Endothelial cell of umbilical vein (primary cell): ENCODE measurements at regions not wholly inside any gene's neighbourhood (a gene's known extent, or its start where the extent isn't known, plus 50 kb on each side); places are given as distances from the start of the nearest gene placed in this dataset.

ENCODE experiments used
- BruUV-seq: library from RNA; stranded (reverse); fragments of 400-500 nt; replicated peaks from 2 replicates; lab custom pipeline; 2021; lab: Mats Ljungman, UMichigan
- CTCF ChIA-PET: fragments of 300-600, 350-600 bp; sonication (Branson Sonifier 250); formaldehyde crosslinking; loops from one replicate; lab custom pipeline; 2021; ENCODE audit warnings: antibody characterized with exemption, inconsistent platforms; lab: Charles Lee
- POLR2A ChIA-PET: fragments of 300-600, 350-600 bp; sonication (Branson Sonifier 250); formaldehyde crosslinking; loops from one replicate; lab custom pipeline; 2021; ENCODE audit warnings: antibody characterized with exemption, inconsistent platforms; lab: Charles Lee
- DNase-seq: peaks from one replicate; pipeline ENCODE4 v3.0.0-alpha.2; 2011; ENCODE audit warnings: low read depth, low spot score
- FAIRE-seq: peaks from 2 replicates; lab custom pipeline; 2011; peaks lifted over from hg19 to GRCh38; lab: Jason Lieb, UNC
- H2AFZ ChIP-seq: 2 replicates; pipeline ENCODE4 v1.6.0; 2012; ENCODE audit warnings: low read depth, low read length, control low read depth, inconsistent platforms
- H3K27ac ChIP-seq: 2 replicates; pipeline ENCODE4 v1.5.1; 2011; ENCODE audit warnings: low read depth, mild to moderate bottlenecking, control low read depth, low read length, moderate library complexity; ENCODE audit not compliant: insufficient read depth
- H3K27me3 ChIP-seq, 2 experiments: 2 replicates each; pipeline versions ENCODE4 v1.6.0 to v1.6.1; 2011; ENCODE audit warnings: low read length in 2 of 2, mixed read lengths in 1 of 2; ENCODE audit not compliant: control insufficient read depth in 2 of 2, insufficient read depth in 2 of 2
- H3K36me3 ChIP-seq, 2 experiments: 2 replicates in 1 of 2; 3 replicates in 1 of 2; pipeline ENCODE4 v1.5.1; 2011; ENCODE audit warnings: low read length in 2 of 2, mild to moderate bottlenecking in 1 of 2, moderate library complexity in 1 of 2; ENCODE audit not compliant: control insufficient read depth in 2 of 2, insufficient read depth in 2 of 2; ENCODE audit errors: extremely low read depth in 1 of 2
- H3K4me1 ChIP-seq: 3 replicates; pipeline ENCODE4 v1.5.1; 2011; ENCODE audit warnings: mild to moderate bottlenecking, low read length; ENCODE audit not compliant: control insufficient read depth, insufficient read depth; ENCODE audit errors: extremely low read depth
- H3K4me2 ChIP-seq: 2 replicates; pipeline ENCODE4 v1.6.1; 2011; ENCODE audit warnings: low read length, control low read depth, mixed read lengths; ENCODE audit not compliant: insufficient read depth
- H3K4me3 ChIP-seq, 3 experiments: fragments of 200-600 bp in 1 of 3; sonication (generic), shearing (Covaris generic) in 1 of 3; replicated peaks in 1 of 3; 2 replicates each; pipeline ENCODE4 v1.5.1; 2011 to 2016; ENCODE audit warnings: control low read depth in 3 of 3, low read length in 3 of 3, mild to moderate bottlenecking in 2 of 3, inconsistent platforms in 1 of 3, low read depth in 1 of 3, moderate library complexity in 1 of 3; ENCODE audit not compliant: insufficient read depth in 1 of 3
- H3K79me2 ChIP-seq: 2 replicates; pipeline ENCODE4 v1.6.0; 2012; ENCODE audit warnings: low read length, inconsistent platforms; ENCODE audit not compliant: control insufficient read depth, insufficient read depth
- H3K9ac ChIP-seq: replicated peaks from 2 replicates; pipeline ENCODE3; 2011; ENCODE audit warnings: low read length, control low read depth; ENCODE audit not compliant: insufficient read depth; ENCODE audit errors: extremely low read depth
- H3K9me1 ChIP-seq: replicated peaks from 3 replicates; pipeline ENCODE4 v1.6.0; 2011; ENCODE audit warnings: mild to moderate bottlenecking, low read length; ENCODE audit not compliant: control insufficient read depth, insufficient read depth; ENCODE audit errors: extremely low read depth
- H3K9me3 ChIP-seq: replicated peaks from 2 replicates; pipeline ENCODE4 v1.5.1; 2012; ENCODE audit warnings: low read length, inconsistent platforms; ENCODE audit not compliant: control insufficient read depth, insufficient read depth
- H4K20me1 ChIP-seq: replicated peaks from 2 replicates; pipeline ENCODE3; 2011; ENCODE audit warnings: mild to moderate bottlenecking, low read length; ENCODE audit not compliant: control insufficient read depth, insufficient read depth; ENCODE audit errors: extremely low read depth
- EZH2 ChIP-seq: IDR thresholded peaks from 2 replicates; pipeline ENCODE4 v1.6.1; 2012; ENCODE audit warnings: borderline replicate concordance, low read depth, mild to moderate bottlenecking, moderate library complexity, low read length, inconsistent platforms; ENCODE audit not compliant: severe bottlenecking
- FOS ChIP-seq: IDR thresholded peaks from 2 replicates; pipeline ENCODE4 v1.6.1; 2011; ENCODE audit warnings: mild to moderate bottlenecking, low read length, moderate library complexity, borderline replicate concordance; ENCODE audit not compliant: insufficient read depth
- GATA2 ChIP-seq: IDR thresholded peaks from 2 replicates; pipeline ENCODE4 v1.7.0; 2011; ENCODE audit warnings: low read depth, mild to moderate bottlenecking, moderate library complexity, mixed read lengths, low read length; ENCODE audit not compliant: insufficient read length, insufficient read depth
- JUN ChIP-seq: IDR thresholded peaks from 2 replicates; pipeline ENCODE4 v1.6.1; 2011; ENCODE audit warnings: borderline replicate concordance, low read depth; ENCODE audit not compliant: insufficient read length, insufficient read depth
- MYC ChIP-seq: IDR thresholded peaks from one replicate; pipeline ENCODE4 v1.6.1; 2011; ENCODE audit warnings: mild to moderate bottlenecking, low read depth, low read length
- POLR2A ChIP-seq: IDR thresholded peaks from 2 replicates; pipeline ENCODE4 v1.6.1; 2012; ENCODE audit warnings: low read depth, mild to moderate bottlenecking, control low read depth, low read length
- POLR2AphosphoS5 ChIP-seq: IDR thresholded peaks from 2 replicates; pipeline ENCODE4 v1.6.1; 2012; ENCODE audit warnings: low read depth, mild to moderate bottlenecking, control low read depth, low read length, moderate library complexity; ENCODE audit not compliant: insufficient read depth
- dilution Hi-C: fragments of 300-500 bp; cut with MboI; formaldehyde crosslinking; loops from one replicate; pipeline ENCODE4 v1.15.0; 2019; ENCODE audit warnings: low sequenced_read_pairs; ENCODE audit not compliant: extremely low pct_ligation_motif_present
- intact Hi-C: fragments of 100-400 bp; cut with micrococcal nuclease; formaldehyde crosslinking; loops from one replicate; pipeline ENCODE4 v1.10.0; 2022
- TF ChIP-seq, protein P1 (sequence below), 2 donors: IDR thresholded peaks; 1 replicate in 1 of 2; 2 replicates in 1 of 2; pipeline ENCODE4 v1.5.1; 2011; ENCODE audit warnings: low read length in 2 of 2, mild to moderate bottlenecking in 2 of 2, moderate library complexity in 2 of 2, control low read depth in 1 of 2, inconsistent platforms in 1 of 2, low read depth in 1 of 2; ENCODE audit not compliant: insufficient read depth in 1 of 2; ENCODE audit errors: extremely low read depth in 1 of 2
- TF ChIP-seq, protein P2 (sequence below): IDR thresholded peaks from 2 replicates; pipeline ENCODE4 v1.6.1; 2011; ENCODE audit not compliant: insufficient read depth, insufficient read length

DNA sequence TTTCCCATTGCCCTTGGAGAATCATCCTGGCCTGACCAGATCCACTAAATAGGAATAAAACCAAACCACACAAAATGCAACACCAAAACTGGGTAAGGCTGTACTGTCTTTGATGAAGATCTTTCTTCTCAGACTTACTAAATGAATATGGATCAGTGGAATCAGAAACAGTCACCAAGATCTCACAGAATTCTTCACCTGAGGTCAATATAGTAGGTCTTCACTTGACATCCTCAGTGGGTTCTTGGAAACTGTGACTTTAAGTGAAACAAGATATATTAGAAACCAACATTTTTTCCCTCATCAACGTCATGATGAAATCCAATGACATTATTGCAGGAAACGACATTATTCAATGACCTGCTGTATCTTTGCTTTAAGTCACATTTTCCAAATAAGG, 526.2 kb downstream of the FUT8 start:
- POLR2A ChIA-PET, result no interaction called here
- H3K27me3 ChIP-seq, result no peaks in the 10 kb centered on the region
- H3K27ac ChIP-seq, result no peak overlapping the region
- H3K9me3 ChIP-seq, result no peaks in the 10 kb centered on the region
- no peak overlapping the region for H3K4me3 ChIP-seq
- no peak overlapping the region for H3K4me2 ChIP-seq
- no peaks in the 10 kb centered on the region for H4K20me1 ChIP-seq
- TF ChIP-seq POLR2AphosphoS5 (no peak), MYC (no peak), JUN (no peak), EZH2 (no peak), FOS (no peak), POLR2A (no peak), GATA2 (no peak)
- TF ChIP-seq, protein P1, sequence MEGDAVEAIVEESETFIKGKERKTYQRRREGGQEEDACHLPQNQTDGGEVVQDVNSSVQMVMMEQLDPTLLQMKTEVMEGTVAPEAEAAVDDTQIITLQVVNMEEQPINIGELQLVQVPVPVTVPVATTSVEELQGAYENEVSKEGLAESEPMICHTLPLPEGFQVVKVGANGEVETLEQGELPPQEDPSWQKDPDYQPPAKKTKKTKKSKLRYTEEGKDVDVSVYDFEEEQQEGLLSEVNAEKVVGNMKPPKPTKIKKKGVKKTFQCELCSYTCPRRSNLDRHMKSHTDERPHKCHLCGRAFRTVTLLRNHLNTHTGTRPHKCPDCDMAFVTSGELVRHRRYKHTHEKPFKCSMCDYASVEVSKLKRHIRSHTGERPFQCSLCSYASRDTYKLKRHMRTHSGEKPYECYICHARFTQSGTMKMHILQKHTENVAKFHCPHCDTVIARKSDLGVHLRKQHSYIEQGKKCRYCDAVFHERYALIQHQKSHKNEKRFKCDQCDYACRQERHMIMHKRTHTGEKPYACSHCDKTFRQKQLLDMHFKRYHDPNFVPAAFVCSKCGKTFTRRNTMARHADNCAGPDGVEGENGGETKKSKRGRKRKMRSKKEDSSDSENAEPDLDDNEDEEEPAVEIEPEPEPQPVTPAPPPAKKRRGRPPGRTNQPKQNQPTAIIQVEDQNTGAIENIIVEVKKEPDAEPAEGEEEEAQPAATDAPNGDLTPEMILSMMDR (IDR thresholded peaks at IDR 0.05; ENCODE audit: extremely low read depth in 1 of 2, insufficient read depth in 1 of 2, low read depth in 1 of 2, low read length in 2 of 2), result no peak
- TF ChIP-seq, protein P2, sequence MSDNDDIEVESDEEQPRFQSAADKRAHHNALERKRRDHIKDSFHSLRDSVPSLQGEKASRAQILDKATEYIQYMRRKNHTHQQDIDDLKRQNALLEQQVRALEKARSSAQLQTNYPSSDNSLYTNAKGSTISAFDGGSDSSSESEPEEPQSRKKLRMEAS, result no peak
- CTCF ChIA-PET, result no interaction called here
- no peaks in the 10 kb centered on the region for H3K36me3 ChIP-seq
- H3K79me2 ChIP-seq, result no peaks in the 10 kb centered on the region
- dilution Hi-C loops, result no loop called here
- H3K4me1 ChIP-seq, result no peaks in the 10 kb centered on the region
- intact Hi-C loops, result no loop called here
- FAIRE-seq (no peak), DNase-seq (no peak)
- H2AFZ ChIP-seq, result no peak overlapping the region
- no TSS peak for BruUV-seq
- H3K9me1 ChIP-seq, result no peaks in the 10 kb centered on the region
- no peak overlapping the region for H3K9ac ChIP-seq
